Esophagus squamous epithelium (tissue), 4 donors: ENCODE measurements at regions not wholly inside any gene's neighbourhood (a gene's known extent, or its start where the extent isn't known, plus 50 kb on each side); places are given as distances from the start of the nearest gene placed in this dataset.

Source experiments
- CTCF ChIP-seq, 6 experiments: fragments of 450-650 bp in 4 of 6; fragments of 200-600 bp in 2 of 6; sonication (generic) in 2 of 6; IDR thresholded peaks; one replicate each; pipeline ENCODE4 v1.5.1; 2016 to 2019; ENCODE audit warnings: antibody characterized with exemption in 6 of 6, mild to moderate bottlenecking in 4 of 6, moderate library complexity in 4 of 6
- POLR2A ChIP-seq, 4 donors: fragments of 450-650 bp; IDR thresholded peaks; one replicate each; pipeline ENCODE4 v1.6.1; 2017; ENCODE audit warnings: antibody characterized with exemption in 4 of 4, mild to moderate bottlenecking in 4 of 4, moderate library complexity in 3 of 4

- TF ChIP-seq CTCF (IDR thresholded peaks at IDR 0.05): no peak
- TF ChIP-seq POLR2A (IDR thresholded peaks at IDR 0.05): no peak
Measured at GRCh38 chr20:6863355-6863754, 95.9 kb downstream of the BMP2 start.
